HG03108 (cell line): ENCODE measurements at regions not wholly inside any gene's neighbourhood (a gene's known extent, or its start where the extent isn't known, plus 50 kb on each side); places are given as distances from the start of the nearest gene placed in this dataset.
"Not testable (repeated sequence)": the region's sequence is repeated elsewhere in the genome, so short reads cannot be mapped to it uniquely, and the experiment has no call there.

ENCODE experiments used
- ATAC-seq: cut with Tn5 transposase; IDR thresholded peaks from one replicate; pipeline ENCODE4 v1.9.1; 2021; ENCODE audit warnings: moderate library complexity; ENCODE audit not compliant: unreplicated experiment

GRCh38 chr11:98183034-98183433, 837.7 kb upstream of the CNTN5 start:
- no peak for ATAC-seq

GRCh38 chr11:98185245-98185644, 835.5 kb upstream of the CNTN5 start:
- no peak for ATAC-seq

- no peak for ATAC-seq
Measured at GRCh38 chr11:98194611-98195010, 826.1 kb upstream of the CNTN5 start.

GRCh38 chr11:98195300-98195699, 825.4 kb upstream of the CNTN5 start:
- no peak for ATAC-seq

- no peak for ATAC-seq
Measured at GRCh38 chr11:98207086-98207485, 813.7 kb upstream of the CNTN5 start.

- ATAC-seq: no peak
Measured at GRCh38 chr11:98227278-98227677, 793.5 kb upstream of the CNTN5 start.

GRCh38 chr11:98230678-98231077, 790.1 kb upstream of the CNTN5 start:
- ATAC-seq: no peak

- no peak for ATAC-seq
Measured at GRCh38 chr11:98234698-98235097, 786.1 kb upstream of the CNTN5 start.

GRCh38 chr11:98243897-98244296, 776.9 kb upstream of the CNTN5 start:
- no peak for ATAC-seq

- ATAC-seq: no peak
Measured at GRCh38 chr11:98260983-98261382, 759.8 kb upstream of the CNTN5 start.

- ATAC-seq: no peak
Measured at GRCh38 chr11:98277251-98277912, 743.4 kb upstream of the CNTN5 start.

- no peak for ATAC-seq
Measured at GRCh38 chr11:98289617-98290263, 731.0 kb upstream of the CNTN5 start.

- ATAC-seq: no peak
Measured at GRCh38 chr11:98296091-98296880, 724.5 kb upstream of the CNTN5 start.

- no peak for ATAC-seq
Measured at GRCh38 chr11:98300719-98301118, 720.0 kb upstream of the CNTN5 start.

- ATAC-seq: no peak
Measured at GRCh38 chr11:98307827-98308491, 712.8 kb upstream of the CNTN5 start.

- not testable (repeated sequence) for ATAC-seq
Measured at GRCh38 chr11:98330306-98330705, 690.4 kb upstream of the CNTN5 start.

- no peak for ATAC-seq
Measured at GRCh38 chr11:98358551-98358950, 662.2 kb upstream of the CNTN5 start.

GRCh38 chr11:98365190-98365589, 655.6 kb upstream of the CNTN5 start:
- no peak for ATAC-seq

GRCh38 chr11:98365941-98366340, 654.8 kb upstream of the CNTN5 start:
- no peak for ATAC-seq

- ATAC-seq: no peak
Measured at GRCh38 chr11:98390391-98390790, 630.4 kb upstream of the CNTN5 start.

GRCh38 chr11:98394500-98394899, 626.2 kb upstream of the CNTN5 start:
- not testable (repeated sequence) for ATAC-seq
